ENCODE measurements at regions not wholly inside any gene's neighbourhood (a gene's known extent, or its start where the extent isn't known, plus 50 kb on each side); places are given as distances from the start of the nearest gene placed in this dataset.

DNA sequence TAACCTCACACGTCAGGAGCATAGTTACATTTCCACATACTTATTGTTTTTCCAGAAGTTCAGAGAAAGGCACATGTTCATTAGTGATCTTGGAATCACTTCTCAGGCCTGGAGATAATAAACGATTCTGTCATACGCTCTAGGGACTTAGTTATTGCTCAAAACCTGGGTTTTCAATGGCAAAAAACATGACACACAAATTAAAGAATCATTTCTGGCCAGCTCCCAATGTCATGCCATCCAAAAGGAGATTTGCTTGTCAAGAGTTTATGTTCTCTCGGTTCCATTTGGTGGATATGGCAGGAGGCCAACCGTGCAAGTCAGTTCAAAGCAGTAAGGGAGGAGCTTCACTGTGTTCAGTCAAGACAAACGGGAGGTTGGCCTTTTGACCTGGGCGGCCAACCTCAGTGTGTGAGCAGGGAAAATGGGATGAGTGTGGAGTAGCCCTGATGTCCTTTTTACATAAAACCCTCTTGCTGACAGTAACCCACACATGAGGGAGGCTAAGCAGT lies 123.4 kb downstream of the NXNL2 start:
- no peak for DNase-seq (ENCODE audit: low read depth in 2 of 3, low spot score in 2 of 3)

GRCh38 chr9:88659126-88659525 lies 124.1 kb downstream of the NXNL2 start:
- DNase-seq (ENCODE audit: low read depth in 2 of 3, low spot score in 2 of 3) = no peak

DNA sequence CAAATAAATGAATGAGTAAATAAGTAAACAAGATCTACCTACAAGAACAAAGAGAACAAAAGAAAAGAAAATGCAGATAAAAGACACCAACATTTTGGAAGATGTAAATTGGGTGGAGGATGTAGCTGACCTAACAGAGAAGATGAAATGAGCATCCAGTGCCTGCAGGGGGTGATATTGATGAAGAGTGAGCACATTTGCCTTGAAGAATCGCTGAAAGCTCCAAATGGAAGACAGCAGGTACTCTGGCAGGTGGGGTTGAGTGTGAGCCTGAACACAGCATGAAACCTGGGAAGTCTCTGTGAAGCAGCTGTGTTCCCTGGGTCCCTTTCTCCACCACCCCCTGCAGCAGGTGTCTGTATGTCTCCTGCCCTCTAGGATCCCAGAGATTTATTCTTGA lies 125.6 kb downstream of the NXNL2 start:
- no peak for DNase-seq (ENCODE audit: low read depth in 2 of 3, low spot score in 2 of 3)

- no peak for DNase-seq (ENCODE audit: low read depth in 2 of 3, low spot score in 2 of 3)
Measured at GRCh38 chr9:88661759-88662158, 126.8 kb downstream of the NXNL2 start.

GRCh38 chr9:88663771-88664419 lies 128.9 kb downstream of the NXNL2 start:
- no peak for DNase-seq (ENCODE audit: low read depth in 2 of 3, low spot score in 2 of 3)

- DNase-seq (ENCODE audit: low read depth in 2 of 3, low spot score in 2 of 3) = no peak
Measured at GRCh38 chr9:88664773-88665172, 129.8 kb downstream of the NXNL2 start.

GRCh38 chr9:88672874-88673689 lies 138.1 kb downstream of the NXNL2 start:
- DNase-seq (ENCODE audit: low read depth in 2 of 3, low spot score in 2 of 3) = no peak

- DNase-seq (ENCODE audit: low read depth in 2 of 3, low spot score in 2 of 3) = no peak
Measured at GRCh38 chr9:88673886-88674285, 138.9 kb downstream of the NXNL2 start.

DNA sequence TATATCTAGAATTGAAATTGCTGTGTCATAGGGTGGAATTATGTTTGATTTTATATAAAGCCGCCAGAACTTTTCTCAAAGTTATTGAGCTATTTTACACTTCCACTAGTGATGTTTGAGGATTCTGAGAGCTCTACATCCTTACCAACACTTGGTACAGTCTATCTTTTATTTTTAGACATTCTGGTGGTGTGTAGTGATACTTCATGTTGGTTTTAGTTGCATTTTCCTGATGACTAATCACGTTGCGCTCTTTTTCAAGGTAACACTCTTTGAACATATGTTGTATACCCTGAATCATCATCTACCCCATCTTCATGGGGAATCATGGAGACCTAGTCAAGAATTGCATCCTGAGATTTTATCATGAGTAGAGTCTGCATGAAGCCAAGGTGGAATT lies 141.7 kb downstream of the NXNL2 start:
- DNase-seq (ENCODE audit: low read depth in 2 of 3, low spot score in 2 of 3) = no peak

DNA sequence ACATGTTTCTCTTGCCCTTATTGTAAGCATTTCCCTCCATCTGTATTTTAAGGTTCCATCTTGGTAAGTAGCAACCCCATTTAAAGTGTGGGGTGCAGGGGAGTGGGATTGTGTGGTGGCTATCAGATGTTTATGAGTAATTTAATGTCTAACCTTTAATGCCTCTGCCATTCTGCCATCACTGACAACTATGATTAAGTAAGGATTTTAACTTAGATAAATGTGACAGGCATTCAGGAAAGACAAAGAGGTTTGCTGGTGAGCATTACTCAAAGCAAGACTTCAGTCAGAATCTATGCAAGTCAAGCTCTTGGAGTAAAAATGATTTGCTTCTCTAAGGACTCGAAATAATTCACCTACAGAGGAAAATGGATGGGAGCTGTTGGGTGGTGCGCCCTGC lies 143.0 kb downstream of the NXNL2 start:
- no peak for DNase-seq (ENCODE audit: low read depth in 2 of 3, low spot score in 2 of 3)

- DNase-seq (ENCODE audit: low read depth in 2 of 3, low spot score in 2 of 3) = no peak
Measured at GRCh38 chr9:88678431-88678830, 143.5 kb downstream of the NXNL2 start.

DNA sequence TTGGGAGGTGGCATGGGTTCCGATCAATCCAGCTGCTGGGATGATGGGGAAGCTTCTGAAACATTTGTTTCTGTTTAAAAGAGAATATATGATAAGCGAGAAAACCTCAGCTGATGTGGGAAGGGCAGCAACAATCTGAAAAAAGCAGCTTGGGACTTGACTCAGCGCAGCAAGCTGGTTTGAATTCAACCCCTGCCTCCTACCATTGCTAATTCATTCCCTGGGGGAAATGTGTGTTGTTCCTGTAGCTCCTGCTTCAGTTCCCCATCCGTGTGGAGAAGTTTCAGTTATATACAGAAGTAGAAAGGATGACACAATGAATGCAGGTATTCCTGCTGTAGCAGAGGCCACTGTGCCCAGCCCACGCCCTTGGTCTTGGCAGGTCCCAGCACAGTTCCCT lies 145.1 kb downstream of the NXNL2 start:
- no peak for DNase-seq (ENCODE audit: low read depth in 2 of 3, low spot score in 2 of 3)

GRCh38 chr9:88680505-88681160 lies 145.7 kb downstream of the NXNL2 start:
- no peak for DNase-seq (ENCODE audit: low read depth in 2 of 3, low spot score in 2 of 3)

DNA sequence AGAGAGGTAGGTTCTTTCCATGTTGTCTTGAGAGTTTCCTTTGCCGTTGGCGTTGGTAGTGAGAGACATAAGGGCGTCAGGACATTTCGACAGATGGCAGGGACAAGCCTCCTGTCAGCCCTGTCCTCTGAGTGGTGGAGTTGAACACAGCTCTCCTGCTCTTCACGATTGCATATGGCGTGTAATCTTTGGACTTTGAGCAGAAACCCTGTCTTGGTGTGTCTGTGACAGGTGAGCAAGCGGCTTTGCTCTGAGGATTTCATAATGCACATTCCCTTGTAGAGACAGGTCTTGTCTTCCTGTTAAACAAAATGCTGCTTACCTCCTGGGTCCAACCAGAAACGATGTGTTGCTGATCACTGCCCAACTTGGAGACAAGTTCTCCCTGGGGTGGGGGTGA lies 146.5 kb downstream of the NXNL2 start:
- DNase-seq (ENCODE audit: low read depth in 2 of 3, low spot score in 2 of 3) = no peak

- no peak for DNase-seq (ENCODE audit: low read depth in 2 of 3, low spot score in 2 of 3)
Measured at GRCh38 chr9:88682431-88682831, 147.5 kb downstream of the NXNL2 start.

DNA sequence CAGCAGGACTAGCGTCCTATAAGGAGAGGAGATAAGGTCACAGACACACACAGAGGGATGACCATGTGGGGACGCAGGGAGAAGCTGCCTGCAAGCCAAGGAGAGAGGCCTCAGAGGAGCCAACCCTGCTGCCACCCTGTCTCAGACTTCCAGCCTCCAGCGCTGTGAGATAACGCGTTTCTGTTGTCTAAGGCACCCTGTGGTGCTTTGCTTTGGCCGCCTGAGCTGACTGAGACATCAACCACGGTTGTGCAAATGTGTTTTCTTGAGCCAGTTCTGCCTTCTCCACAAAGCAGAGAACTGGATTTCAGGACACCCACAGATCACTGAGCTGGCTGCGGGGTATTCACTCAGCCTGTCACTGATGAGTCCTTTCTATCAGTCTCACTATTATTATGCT lies 149.1 kb downstream of the NXNL2 start:
- DNase-seq (ENCODE audit: low read depth in 2 of 3, low spot score in 2 of 3) = no peak

- no peak for DNase-seq (ENCODE audit: low read depth in 2 of 3, low spot score in 2 of 3)
Measured at GRCh38 chr9:88684845-88685244, 149.9 kb downstream of the NXNL2 start.

DNA sequence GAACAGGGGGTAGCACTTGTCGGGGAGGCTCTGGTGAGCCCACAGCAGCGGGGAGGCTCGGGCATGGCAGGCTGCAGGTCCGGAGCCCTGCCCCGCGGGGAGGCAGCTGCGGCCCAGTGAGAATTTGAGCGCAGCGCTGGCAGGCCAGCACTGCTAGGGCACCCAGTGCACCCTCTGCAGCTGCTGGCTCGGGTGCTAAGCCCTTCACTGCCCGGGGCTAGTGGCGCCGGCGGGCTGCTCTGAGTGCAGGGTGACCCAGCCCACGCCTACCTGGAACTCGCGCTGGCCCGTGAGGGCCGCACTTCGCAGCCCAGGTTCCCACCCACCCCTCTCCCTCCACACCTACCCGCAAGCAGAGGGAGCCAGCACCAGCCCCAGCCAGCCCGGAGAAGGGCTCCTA lies 151.0 kb downstream of the NXNL2 start:
- no peak for DNase-seq (ENCODE audit: low read depth in 2 of 3, low spot score in 2 of 3)

GRCh38 chr9:88689509-88690298 lies 154.7 kb downstream of the NXNL2 start:
- no peak for DNase-seq (ENCODE audit: low read depth in 2 of 3, low spot score in 2 of 3)

- no peak for DNase-seq (ENCODE audit: low read depth in 2 of 3, low spot score in 2 of 3)
Measured at GRCh38 chr9:88690628-88691027, 155.7 kb downstream of the NXNL2 start.

DNA sequence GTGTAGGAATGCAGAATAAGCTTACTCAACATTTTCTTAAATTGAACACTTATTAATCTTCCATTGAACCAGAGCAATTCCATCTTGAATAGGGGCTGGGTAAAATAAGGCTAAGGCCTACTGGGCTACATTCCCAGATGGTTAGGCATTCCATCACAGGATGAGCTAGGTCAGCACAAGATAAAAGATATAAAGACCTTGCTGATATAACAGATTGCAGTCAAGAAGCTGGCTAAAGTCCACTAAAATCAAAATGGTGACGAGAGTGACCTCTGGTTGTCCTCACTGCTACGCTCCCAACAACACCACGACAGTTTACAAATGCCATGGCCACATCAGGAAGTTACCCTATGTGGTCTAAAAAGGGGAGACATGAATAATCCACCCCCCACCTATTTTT lies 156.1 kb downstream of the NXNL2 start:
- DNase-seq (ENCODE audit: low read depth in 2 of 3, low spot score in 2 of 3) = no peak
